Endodermal cell (in vitro differentiated cells): ENCODE measurements at regions not wholly inside any gene's neighbourhood (a gene's known extent, or its start where the extent isn't known, plus 50 kb on each side); places are given as distances from the start of the nearest gene placed in this dataset.

Experiments used
- DNase-seq: peaks from one replicate; pipeline ENCODE4 v3.0.0-alpha.2; 2017
- H3K27ac ChIP-seq: 2 replicates; pipeline ENCODE4 v1.5.1; 2013; ENCODE audit warnings: mild to moderate bottlenecking, low read depth, low read length, moderate library complexity
- H3K27me3 ChIP-seq: 2 replicates; pipeline ENCODE4 v1.6.1; 2013; ENCODE audit warnings: mild to moderate bottlenecking, low read length, moderate library complexity; ENCODE audit not compliant: insufficient read depth, control insufficient read depth, poor library complexity, severe bottlenecking
- H3K36me3 ChIP-seq: 2 replicates; pipeline ENCODE4 v1.7.0; 2013; ENCODE audit warnings: mild to moderate bottlenecking, low read length, moderate library complexity; ENCODE audit not compliant: control insufficient read depth, insufficient read depth
- H3K4me1 ChIP-seq: one replicate; pipeline ENCODE4 v1.7.0; 2013; ENCODE audit warnings: low read length; ENCODE audit not compliant: control insufficient read depth, insufficient read depth
- H3K4me3 ChIP-seq: 2 replicates; pipeline ENCODE4 v1.5.1; 2013; ENCODE audit warnings: mild to moderate bottlenecking, low read length, moderate library complexity
- H3K9ac ChIP-seq: 2 replicates; pipeline ENCODE4 v1.6.1; 2013; ENCODE audit warnings: mild to moderate bottlenecking, low read length, moderate library complexity; ENCODE audit not compliant: poor library complexity, severe bottlenecking; ENCODE audit errors: extremely low read depth
- H3K9me3 ChIP-seq: 2 replicates; pipeline ENCODE4 v1.6.1; 2013; ENCODE audit warnings: mild to moderate bottlenecking, low read length, moderate library complexity; ENCODE audit not compliant: control insufficient read depth
- H3K27ac Mint-ChIP-seq: 2 replicates; pipeline ENCODE4 v1.8.0; 2020; ENCODE audit warnings: mixed read lengths
- H3K27me3 Mint-ChIP-seq: 2 replicates; pipeline ENCODE4 v1.8.0; 2021; ENCODE audit warnings: mild to moderate bottlenecking, mixed read lengths; ENCODE audit not compliant: insufficient read depth
- H3K36me3 Mint-ChIP-seq: 2 replicates; pipeline ENCODE4 v1.8.0; 2020; ENCODE audit warnings: low read depth, mixed read lengths
- H3K4me1 Mint-ChIP-seq: 2 replicates; pipeline ENCODE4 v1.8.0; 2020; ENCODE audit warnings: mixed read lengths
- H3K4me3 Mint-ChIP-seq: 2 replicates; pipeline ENCODE4 v1.8.0; 2020; ENCODE audit warnings: mild to moderate bottlenecking, moderate library complexity, mixed read lengths
- H3K9me3 Mint-ChIP-seq: 2 replicates; pipeline ENCODE4 v1.8.0; 2020; ENCODE audit warnings: mild to moderate bottlenecking, mixed read lengths
- CTCF ChIP-seq: fragments of 200-600 bp; sonication (generic); conservative IDR thresholded peaks from 2 replicates; pipeline ENCODE4 v1.5.0; 2021; ENCODE audit warnings: antibody characterized with exemption, mild to moderate bottlenecking
- WGBS, 2 experiments: methylation state at CpG; one replicate each; pipeline versions ENCODE4 v1.1.5 to v1.1.7; 2013; ENCODE audit warnings: missing lambda C conversion rate in 2 of 2, mixed read lengths in 1 of 2; ENCODE audit not compliant: insufficient coverage in 1 of 2, insufficient read length in 1 of 2; 5-methylcytosine and 5-hydroxymethylcytosine counted together

GRCh38 chr14:71523630-71524319 lies 408.5 kb upstream of the RGS6 start:
- WGBS, 2 experiments: 94 to 100% methylated on average over 1 to 2 of the region's 2 CpGs
- H3K9me3 ChIP-seq: peaks cover 9% of the 10 kb centered on the region
- no peak overlapping the region for H3K27ac ChIP-seq
- Mint-ChIP-seq H3K9me3 (peaks cover 6% of the 10 kb centered on the region), H3K36me3 (peaks cover 6% of the 10 kb centered on the region), H3K27ac (no peak overlapping the region), H3K4me1 (peaks cover 14% of the 10 kb centered on the region), H3K4me3 (no peak overlapping the region), H3K27me3 (no peaks in the 10 kb centered on the region)
- no peaks in the 10 kb centered on the region for H3K27me3 ChIP-seq
- peaks cover 9% of the 10 kb centered on the region for H3K36me3 ChIP-seq
- no peak overlapping the region for H3K4me3 ChIP-seq
- no peak overlapping the region for H3K9ac ChIP-seq
- no peak for TF ChIP-seq CTCF
- H3K4me1 ChIP-seq: peaks cover 4% of the 10 kb centered on the region
- no peak for DNase-seq

- no peak overlapping the region for H3K27ac Mint-ChIP-seq
- 93 to 100% methylated on average over 4 to 6 of the region's 6 CpGs for WGBS, 2 experiments
- no peak for TF ChIP-seq CTCF
Observed at GRCh38 chr14:71524320-71524982, 407.8 kb upstream of the RGS6 start.

GRCh38 chr14:71525663-71526221 lies 406.5 kb upstream of the RGS6 start:
- peaks cover 4% of the 10 kb centered on the region for H3K4me1 ChIP-seq
- no peaks in the 10 kb centered on the region for H3K9me3 Mint-ChIP-seq
- TF ChIP-seq CTCF: no peak
- no peak overlapping the region for H3K4me3 ChIP-seq
- H3K27ac ChIP-seq: no peak overlapping the region
- H3K9me3 ChIP-seq: no peaks in the 10 kb centered on the region
- peaks cover 10% of the 10 kb centered on the region for H3K36me3 Mint-ChIP-seq
- DNase-seq: no peak
- no peaks in the 10 kb centered on the region for H3K27me3 ChIP-seq
- H3K4me3 Mint-ChIP-seq: no peak overlapping the region
- H3K36me3 ChIP-seq: peaks cover 16% of the 10 kb centered on the region
- peaks cover 14% of the 10 kb centered on the region for H3K4me1 Mint-ChIP-seq
- H3K9ac ChIP-seq: no peak overlapping the region
- WGBS, 2 experiments: 75 to 94% methylated on average over 3 to 4 of the region's 5 CpGs
- H3K27me3 Mint-ChIP-seq: no peaks in the 10 kb centered on the region
- H3K27ac Mint-ChIP-seq: no peak overlapping the region

More at GRCh38 chr14:71524320-71524982, 407.8 kb upstream of the RGS6 start:
- no peaks in the 10 kb centered on the region for H3K27me3 ChIP-seq
- H3K36me3 ChIP-seq: peaks cover 7% of the 10 kb centered on the region
- H3K4me1 ChIP-seq: peaks cover 4% of the 10 kb centered on the region
- Mint-ChIP-seq H3K4me3 (no peak overlapping the region), H3K4me1 (peaks cover 14% of the 10 kb centered on the region), H3K36me3 (no peaks in the 10 kb centered on the region), H3K9me3 (no peaks in the 10 kb centered on the region), H3K27me3 (no peaks in the 10 kb centered on the region)
- DNase-seq: no peak
- no peak overlapping the region for H3K9ac ChIP-seq
- no peak overlapping the region for H3K27ac ChIP-seq
- no peak overlapping the region for H3K4me3 ChIP-seq
- peaks cover 3% of the 10 kb centered on the region for H3K9me3 ChIP-seq
